Mammary epithelial cell (primary cell): ENCODE measurements at regions not wholly inside any gene's neighbourhood (a gene's known extent, or its start where the extent isn't known, plus 50 kb on each side); places are given as distances from the start of the nearest gene placed in this dataset.

ENCODE experiments used
- CTCF ChIP-seq, 2 donors: IDR thresholded peaks in 1 of 2; conservative IDR thresholded peaks in 1 of 2; 2 replicates each; pipeline ENCODE4 v1.5.1; 2011 to 2012; ENCODE audit warnings: inconsistent platforms in 2 of 2, low read length in 2 of 2, mild to moderate bottlenecking in 2 of 2, control low read depth in 1 of 2, low read depth in 1 of 2; ENCODE audit not compliant: insufficient read depth in 1 of 2; ENCODE audit errors: extremely low read depth in 1 of 2
- EZH2 ChIP-seq: IDR thresholded peaks from 2 replicates; pipeline ENCODE4 v1.6.1; 2012; ENCODE audit warnings: low read length, inconsistent platforms, borderline replicate concordance

- no peak for TF ChIP-seq CTCF (conservative IDR thresholded peaks at IDR 0.05 in 1 of 2, IDR thresholded peaks at IDR 0.05 in 1 of 2; ENCODE audit: extremely low read depth in 1 of 2, insufficient read depth in 1 of 2, low read depth in 1 of 2, low read length in 2 of 2)
- no peak for TF ChIP-seq EZH2
Observed at GRCh38 chr3:72445827-72446217, 402.4 kb downstream of the SHQ1 start.
